IMR-90 (cell line): ENCODE measurements at regions not wholly inside any gene's neighbourhood (a gene's known extent, or its start where the extent isn't known, plus 50 kb on each side); places are given as distances from the start of the nearest gene placed in this dataset.

ENCODE experiments used
- ATAC-seq: fragments of 200-7000 bp; cut with Tn5 transposase; 2 replicates; pipeline ENCODE4 v1.9.1; 2020; ENCODE audit warnings: low read depth, mild to moderate bottlenecking, moderate library complexity
- BruUV-seq: library from RNA; stranded (reverse); fragments of 400-500 nt; replicated peaks from 2 replicates; lab custom pipeline; 2021; lab: Mats Ljungman, UMichigan
- CTCF ChIA-PET: fragments of 300-600 bp; formaldehyde crosslinking; extraction: SDS; loops from one replicate; lab custom pipeline; 2021; ENCODE audit warnings: antibody characterized with exemption; lab: Yijun Ruan, JAX
- POLR2A ChIA-PET: fragments of 300-600 bp; sonication (Branson Sonifier 250); formaldehyde crosslinking; loops from one replicate; lab custom pipeline; 2022; ENCODE audit warnings: antibody characterized with exemption; ENCODE audit not compliant: unreplicated experiment; lab: Charles Lee
- DNase-seq: peaks from one replicate; pipeline ENCODE4 v3.0.0; 2013
- H2AFZ ChIP-seq: replicated peaks from 2 replicates; pipeline ENCODE3; 2013; ENCODE audit warnings: low read length, mild to moderate bottlenecking; ENCODE audit not compliant: poor library complexity
- H2AK5ac ChIP-seq: 2 replicates; pipeline ENCODE4 v1.6.1; 2013; ENCODE audit warnings: low read depth, low read length, inconsistent platforms
- H2AK9ac ChIP-seq: replicated peaks from 2 replicates; pipeline ENCODE3; 2013; ENCODE audit warnings: mild to moderate bottlenecking, low read depth, low read length, moderate library complexity; ENCODE audit not compliant: poor library complexity
- H2BK120ac ChIP-seq: 2 replicates; pipeline ENCODE4 v1.6.1; 2013; ENCODE audit warnings: low read depth, low read length, inconsistent platforms
- H2BK15ac ChIP-seq: 3 replicates; pipeline ENCODE4 v1.6.1; 2013; ENCODE audit warnings: low read depth, low read length, inconsistent platforms
- H2BK20ac ChIP-seq: 2 replicates; pipeline ENCODE4 v1.6.1; 2013; ENCODE audit warnings: low read depth, mild to moderate bottlenecking, inconsistent platforms, low read length, moderate library complexity
- H2BK5ac ChIP-seq: 2 replicates; pipeline ENCODE4 v1.6.1; 2013; ENCODE audit warnings: mild to moderate bottlenecking, low read depth, low read length, inconsistent platforms; ENCODE audit not compliant: poor library complexity, severe bottlenecking
- H3K14ac ChIP-seq: replicated peaks from 2 replicates; pipeline ENCODE4 v1.6.1; 2013; ENCODE audit warnings: low read depth, low read length, inconsistent platforms
- H3K18ac ChIP-seq: 2 replicates; pipeline ENCODE4 v1.6.1; 2013; ENCODE audit warnings: low read depth, low read length, control low read depth
- H3K23ac ChIP-seq: 2 replicates; pipeline ENCODE4 v1.6.1; 2013; ENCODE audit warnings: low read depth, low read length, inconsistent platforms
- H3K27ac ChIP-seq: 2 replicates; pipeline ENCODE4 v1.5.1; 2013; ENCODE audit warnings: mild to moderate bottlenecking, control low read depth, low read length; ENCODE audit not compliant: insufficient read depth
- H3K27me3 ChIP-seq: 2 replicates; pipeline ENCODE4 v1.6.1; 2013; ENCODE audit warnings: low read length; ENCODE audit not compliant: control insufficient read depth, insufficient read depth
- H3K36me3 ChIP-seq: 2 replicates; pipeline ENCODE4 v1.6.1; 2013; ENCODE audit warnings: low read length, mixed read lengths; ENCODE audit not compliant: control insufficient read depth, insufficient read depth
- H3K4ac ChIP-seq: 2 replicates; pipeline ENCODE4 v1.6.1; 2013; ENCODE audit warnings: low read depth, low read length, inconsistent platforms
- H3K4me1 ChIP-seq: 2 replicates; pipeline ENCODE4 v1.6.1; 2013; ENCODE audit warnings: low read length, mixed read lengths; ENCODE audit not compliant: control insufficient read depth, insufficient read depth
- H3K4me2 ChIP-seq: 2 replicates; pipeline ENCODE4 v1.6.1; 2013; ENCODE audit warnings: low read depth, mild to moderate bottlenecking, control low read depth, low read length, moderate library complexity
- H3K4me3 ChIP-seq: 2 replicates; pipeline ENCODE4 v1.5.1; 2013; ENCODE audit warnings: low read depth, mild to moderate bottlenecking, control low read depth, low read length, moderate library complexity; ENCODE audit not compliant: insufficient read depth
- H3K56ac ChIP-seq: 2 replicates; pipeline ENCODE4 v1.6.1; 2013; ENCODE audit warnings: low read length, inconsistent platforms; ENCODE audit not compliant: insufficient read depth; ENCODE audit errors: extremely low read depth
- H3K79me1 ChIP-seq, 2 experiments: 2 replicates each; pipeline ENCODE4 v1.6.1; 2013; ENCODE audit warnings: low read length in 2 of 2, inconsistent platforms in 1 of 2, low read depth in 1 of 2
- H3K9ac ChIP-seq: 2 replicates; pipeline ENCODE4 v1.6.1; 2013; ENCODE audit warnings: low read depth, low read length, control low read depth
- H3K9me1 ChIP-seq: 2 replicates; pipeline ENCODE4 v1.6.1; 2013; ENCODE audit warnings: low read length, inconsistent platforms; ENCODE audit not compliant: insufficient read depth
- H3K9me3 ChIP-seq: 2 replicates; pipeline ENCODE4 v1.6.1; 2013; ENCODE audit warnings: low read length; ENCODE audit not compliant: control insufficient read depth, insufficient read depth
- H4K20me1 ChIP-seq: 2 replicates; pipeline ENCODE4 v1.6.1; 2013; ENCODE audit warnings: low read length, inconsistent platforms; ENCODE audit not compliant: insufficient read depth
- H4K5ac ChIP-seq: 2 replicates; pipeline ENCODE4 v1.6.1; 2013; ENCODE audit warnings: mild to moderate bottlenecking, low read depth, low read length, control low read depth
- H4K8ac ChIP-seq, 2 experiments: 2 replicates each; pipeline ENCODE4 v1.6.1; 2013; ENCODE audit warnings: low read depth in 2 of 2, low read length in 2 of 2, control low read depth in 1 of 2, inconsistent platforms in 1 of 2
- H4K91ac ChIP-seq: 2 replicates; pipeline ENCODE4 v1.6.1; 2013; ENCODE audit warnings: low read depth, low read length, inconsistent platforms; ENCODE audit not compliant: insufficient read depth
- BHLHE40 ChIP-seq: fragments of 150-350 bp; IDR thresholded peaks from 2 replicates; pipeline ENCODE4 v1.6.1; 2016; ENCODE audit warnings: mild to moderate bottlenecking, low read depth, low read length
- CEBPB ChIP-seq: IDR thresholded peaks from 2 replicates; pipeline ENCODE4 v1.6.1; 2012; ENCODE audit warnings: low read depth, low read length, improper control_type of control experiment
- CHD1 ChIP-seq: IDR thresholded peaks from 2 replicates; pipeline ENCODE4 v1.6.1; 2012; ENCODE audit warnings: low read depth, low read length, improper control_type of control experiment
- CTCF ChIP-seq: conservative IDR thresholded peaks from 2 replicates; pipeline ENCODE4 v1.5.1; 2012; ENCODE audit warnings: mild to moderate bottlenecking, low read depth, low read length, improper control_type of control experiment
- MAFK ChIP-seq: IDR thresholded peaks from 2 replicates; pipeline ENCODE4 v1.6.1; 2012; ENCODE audit warnings: low read depth, low read length, improper control_type of control experiment
- MXI1 ChIP-seq: IDR thresholded peaks from 2 replicates; pipeline ENCODE4 v1.6.1; 2012; ENCODE audit warnings: low read depth, mild to moderate bottlenecking, low read length, moderate library complexity, borderline replicate concordance
- NFE2L2 ChIP-seq: fragments of 150-350 bp; IDR thresholded peaks from 2 replicates; pipeline ENCODE4 v1.6.1; 2016; ENCODE audit warnings: low read depth, mild to moderate bottlenecking, low read length
- POLR2A ChIP-seq: IDR thresholded peaks from 2 replicates; pipeline ENCODE4 v1.6.1; 2012; ENCODE audit warnings: mild to moderate bottlenecking, low read depth, low read length
- RAD21 ChIP-seq: IDR thresholded peaks from 2 replicates; pipeline ENCODE4 v1.6.1; 2012; ENCODE audit warnings: low read length, improper control_type of control experiment
- RCOR1 ChIP-seq: IDR thresholded peaks from 2 replicates; pipeline ENCODE4 v1.6.1; 2012; ENCODE audit warnings: mild to moderate bottlenecking, low read length, improper control_type of control experiment; ENCODE audit not compliant: insufficient replicate concordance
- SMC3 ChIP-seq: fragments of 150-350 bp; IDR thresholded peaks from 2 replicates; pipeline ENCODE4 v1.6.1; 2016; ENCODE audit warnings: low read depth, mild to moderate bottlenecking, antibody characterized with exemption, low read length, moderate library complexity
- WGBS, 2 experiments: methylation state at CpG; one replicate each; pipeline versions ENCODE4 v1.1.5 to v1.1.7; 2013; ENCODE audit warnings: missing lambda C conversion rate in 2 of 2; ENCODE audit not compliant: insufficient read length in 1 of 2; ENCODE audit errors: extremely low coverage in 2 of 2; 5-methylcytosine and 5-hydroxymethylcytosine counted together
- dilution Hi-C: fragments of 300-500 bp; cut with HindIII; formaldehyde crosslinking; loops from one replicate; pipeline ENCODE4 v1.14.3; 2018; ENCODE audit warnings: low sequenced_read_pairs; ENCODE audit not compliant: unreplicated experiment
- in situ Hi-C: fragments of 300-500 bp; cut with MboI; formaldehyde crosslinking; loops from 3 replicates; pipeline ENCODE4 v1.14.3; 2019; ENCODE audit warnings: low sequenced_read_pairs, inconsistent platforms, mixed read lengths
- intact Hi-C: fragments of 100-400 bp; cut with micrococcal nuclease; formaldehyde crosslinking; loops from 2 replicates; pipeline ENCODE4 v1.10.0; 2022
- TF ChIP-seq, protein P1 (sequence below): fragments of 150-350 bp; IDR thresholded peaks from 2 replicates; pipeline ENCODE4 v1.6.1; 2017; ENCODE audit warnings: mild to moderate bottlenecking, antibody characterized with exemption, low read length, low read depth

- Histone ChIP-seq H3K4me1 (peaks cover 2% of the 10 kb centered on the region), H3K4me3 (no peak overlapping the region), H3K14ac (no peak overlapping the region), H3K4ac (no peak overlapping the region), H3K27me3 (no peaks in the 10 kb centered on the region), H3K18ac (no peak overlapping the region), H3K23ac (no peak overlapping the region), H3K79me1 (no peaks in the 10 kb centered on the region), H3K9ac (no peak overlapping the region), H4K91ac (no peak overlapping the region), H3K36me3 (no peaks in the 10 kb centered on the region), H4K8ac (no peak overlapping the region), H3K27ac (no peak overlapping the region), H2BK20ac (no peak overlapping the region), H2BK5ac (no peak overlapping the region), H3K56ac (no peak overlapping the region), H3K9me3 (peaks cover 7% of the 10 kb centered on the region), H2AFZ (no peak overlapping the region), H2BK120ac (no peak overlapping the region), H4K5ac (no peak overlapping the region), H2AK9ac (no peak overlapping the region), H3K9me1 (peaks cover 2% of the 10 kb centered on the region; the same call in 1 of the 2 replicates), H2AK5ac (no peak overlapping the region), H2BK15ac (no peak overlapping the region), H3K4me2 (no peak overlapping the region), H4K20me1 (no peaks in the 10 kb centered on the region)
- ATAC-seq: no peak
- in situ Hi-C loops: no loop called here
- CTCF ChIA-PET: interaction anchor here (0.7 kb wide), 1 partner anchor 22 kb away, joined by 3 read pairs; no protein-coding TSS in a partner anchor
- dilution Hi-C loops: no loop called here
- WGBS, 2 experiments: 100% methylated on average over 2 of the region's 8 CpGs; no CpG with 5 or more reads in 1 of the 2 experiments
- POLR2A ChIA-PET: interaction anchor here (1.2 kb wide), 1 partner anchor 30 kb away, joined by 6 read pairs; no protein-coding TSS in a partner anchor
- no peak for DNase-seq
- intact Hi-C loops: no loop called here
- BruUV-seq: no TSS peak
- TF ChIP-seq CHD1 (no peak), MXI1 (no peak), MAFK (no peak), POLR2A (no peak), CTCF (no peak), NFE2L2 (no peak), CEBPB (no peak), SMC3 (no peak), RAD21 (no peak), RCOR1 (no peak), BHLHE40 (no peak)
- TF ChIP-seq, protein P1, sequence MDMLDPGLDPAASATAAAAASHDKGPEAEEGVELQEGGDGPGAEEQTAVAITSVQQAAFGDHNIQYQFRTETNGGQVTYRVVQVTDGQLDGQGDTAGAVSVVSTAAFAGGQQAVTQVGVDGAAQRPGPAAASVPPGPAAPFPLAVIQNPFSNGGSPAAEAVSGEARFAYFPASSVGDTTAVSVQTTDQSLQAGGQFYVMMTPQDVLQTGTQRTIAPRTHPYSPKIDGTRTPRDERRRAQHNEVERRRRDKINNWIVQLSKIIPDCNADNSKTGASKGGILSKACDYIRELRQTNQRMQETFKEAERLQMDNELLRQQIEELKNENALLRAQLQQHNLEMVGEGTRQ: no peak
Observed at GRCh38 chr7:22640269-22640668, 86.7 kb upstream of the IL6 start.
